Activated naive CD4-positive, alpha-beta T cell (primary cell): ENCODE measurements at regions not wholly inside any gene's neighbourhood (a gene's known extent, or its start where the extent isn't known, plus 50 kb on each side); places are given as distances from the start of the nearest gene placed in this dataset.

Source experiments
- DNase-seq, 4 experiments: peaks; one replicate each; lab custom pipeline; 2025; lab: John Stamatoyannopoulos, UW

- no peak for DNase-seq
Observed at GRCh38 chr1:199102239-199102638, 463.4 kb downstream of the PTPRC start.

- no peak for DNase-seq
Observed at GRCh38 chr1:199109160-199109559, 470.3 kb downstream of the PTPRC start.

- no peak for DNase-seq
Observed at GRCh38 chr1:199112365-199112764, 473.5 kb downstream of the PTPRC start.

- DNase-seq = peak; percentile 8 to 31 (median 26)
Observed at GRCh38 chr1:199113265-199113869, 474.5 kb downstream of the PTPRC start.

- DNase-seq = no peak
Observed at GRCh38 chr1:199116488-199116887, 477.6 kb downstream of the PTPRC start.

GRCh38 chr1:199121047-199121446, 482.2 kb downstream of the PTPRC start:
- DNase-seq = no peak

GRCh38 chr1:199122085-199122484, 483.2 kb downstream of the PTPRC start:
- DNase-seq = no peak

- DNase-seq = no peak
Observed at GRCh38 chr1:199122532-199123311, 483.9 kb downstream of the PTPRC start.

- no peak for DNase-seq
Observed at GRCh38 chr1:199123615-199124014, 484.8 kb downstream of the PTPRC start.

GRCh38 chr1:199124351-199124750, 485.5 kb downstream of the PTPRC start:
- DNase-seq = no peak

GRCh38 chr1:199129247-199129646, 490.4 kb downstream of the PTPRC start:
- DNase-seq = no peak

- no peak for DNase-seq
Observed at GRCh38 chr1:199132006-199132405, 493.2 kb downstream of the PTPRC start.

GRCh38 chr1:199135901-199136300, 497.1 kb downstream of the PTPRC start:
- no peak for DNase-seq

GRCh38 chr1:199138061-199138460, 499.2 kb downstream of the PTPRC start:
- no peak for DNase-seq

GRCh38 chr1:199149591-199149990, 510.8 kb downstream of the PTPRC start:
- DNase-seq = no peak

- DNase-seq = no peak
Observed at GRCh38 chr1:199150756-199151155, 511.9 kb downstream of the PTPRC start.

- DNase-seq = no peak
Observed at GRCh38 chr1:199151634-199152425, 513.0 kb downstream of the PTPRC start.

- no peak for DNase-seq
Observed at GRCh38 chr1:199152676-199153075, 513.8 kb downstream of the PTPRC start.

GRCh38 chr1:199155166-199156019, 516.6 kb downstream of the PTPRC start:
- no peak for DNase-seq

GRCh38 chr1:199157494-199157893, 518.7 kb downstream of the PTPRC start:
- no peak for DNase-seq

- no peak for DNase-seq
Observed at GRCh38 chr1:199160521-199161318, 521.9 kb downstream of the PTPRC start.
